PC-9 (cell line): ENCODE measurements at regions not wholly inside any gene's neighbourhood (a gene's known extent, or its start where the extent isn't known, plus 50 kb on each side); places are given as distances from the start of the nearest gene placed in this dataset.

Source experiments
- BruUV-seq: library from RNA; stranded (reverse); fragments of 400-500 nt; replicated peaks from 2 replicates; lab custom pipeline; 2021; lab: Mats Ljungman, UMichigan
- CTCF ChIA-PET: fragments of 300-600 bp; sonication (Branson Sonifier 250); formaldehyde crosslinking; loops from one replicate; lab custom pipeline; 2022; ENCODE audit warnings: antibody characterized with exemption; lab: Charles Lee
- POLR2A ChIA-PET: fragments of 300-600 bp; sonication (Branson Sonifier 250); formaldehyde crosslinking; loops from one replicate; lab custom pipeline; 2022; ENCODE audit warnings: antibody characterized with exemption; ENCODE audit not compliant: unreplicated experiment; lab: Charles Lee
- DNase-seq, 2 experiments: peaks; one replicate each; pipeline versions ENCODE4 v3.0.0 to v3.0.0-alpha.2; 2015 to 2022; ENCODE audit warnings: mixed read lengths in 1 of 2
- H2AFZ ChIP-seq: fragments of 200-600 bp; sonication (generic); 2 replicates; pipeline ENCODE4 v1.8.1; 2017; ENCODE audit warnings: antibody characterized with exemption
- H3F3A ChIP-seq: fragments of 200-600 bp; sonication (generic); 2 replicates; pipeline ENCODE4 v1.8.1; 2017; ENCODE audit warnings: antibody characterized with exemption, mild to moderate bottlenecking, low read depth; ENCODE audit not compliant: insufficient read depth
- H3K27ac ChIP-seq: fragments of 200-600 bp; sonication (generic); 2 replicates; pipeline ENCODE4 v1.6.1; 2016; ENCODE audit warnings: mixed run types
- H3K27me3 ChIP-seq: fragments of 200-600 bp; sonication (generic); 2 replicates; pipeline ENCODE4 v1.6.1; 2016; ENCODE audit warnings: low read depth, mixed run types; ENCODE audit not compliant: insufficient read depth
- H3K36me3 ChIP-seq: fragments of 200-600 bp; sonication (generic); 2 replicates; pipeline ENCODE4 v1.6.1; 2016; ENCODE audit warnings: low read depth, mixed run types
- H3K4me1 ChIP-seq: fragments of 200-600 bp; sonication (generic); replicated peaks from 2 replicates; pipeline ENCODE4 v1.6.1; 2016; ENCODE audit warnings: mixed run types; ENCODE audit not compliant: insufficient read depth
- H3K4me2 ChIP-seq: fragments of 200-600 bp; sonication (generic); 2 replicates; pipeline ENCODE4 v1.6.1; 2017; ENCODE audit warnings: mixed run types
- H3K4me3 ChIP-seq: fragments of 200-600 bp; sonication (generic); 2 replicates; pipeline ENCODE4 v1.6.1; 2016; ENCODE audit warnings: mixed run types
- H3K79me2 ChIP-seq: fragments of 200-600 bp; sonication (generic); 2 replicates; pipeline ENCODE4 v1.6.1; 2017; ENCODE audit warnings: low read depth, mixed run types
- H3K9me2 ChIP-seq: fragments of 200-600 bp; sonication (generic); 2 replicates; pipeline ENCODE4 v1.8.1; 2017; ENCODE audit warnings: mild to moderate bottlenecking; ENCODE audit not compliant: insufficient read depth
- H3K9me3 ChIP-seq: fragments of 200-600 bp; sonication (generic); 2 replicates; pipeline ENCODE4 v1.8.1; 2016; ENCODE audit warnings: low read depth; ENCODE audit not compliant: insufficient read depth
- H4K20me1 ChIP-seq: fragments of 200-600 bp; sonication (generic); 2 replicates; pipeline ENCODE4 v1.8.1; 2017; ENCODE audit not compliant: insufficient read depth
- CTCF ChIP-seq: fragments of 200-600 bp; sonication (generic); conservative IDR thresholded peaks from 2 replicates; pipeline ENCODE4 v1.6.1; 2017; ENCODE audit warnings: mixed run types, antibody characterized with exemption, mild to moderate bottlenecking, moderate library complexity
- EZH2 ChIP-seq: fragments of 200-600 bp; sonication (generic); IDR thresholded peaks from 2 replicates; pipeline ENCODE4 v1.8.0; 2017; ENCODE audit warnings: antibody characterized with exemption, low read depth
- intact Hi-C: fragments of 100-400 bp; cut with micrococcal nuclease; formaldehyde crosslinking; loops from one replicate; pipeline ENCODE4 v1.10.0; 2022; ENCODE audit not compliant: unreplicated experiment

- POLR2A ChIA-PET: no interaction called here
- H3K4me1 ChIP-seq: peaks cover 21% of the 10 kb centered on the region
- no peak overlapping the region for H2AFZ ChIP-seq
- no peak for DNase-seq
- CTCF ChIA-PET: no interaction called here
- peaks cover 13% of the 10 kb centered on the region for H3F3A ChIP-seq
- H3K79me2 ChIP-seq: no peaks in the 10 kb centered on the region
- no peaks in the 10 kb centered on the region for H3K9me2 ChIP-seq
- no peak overlapping the region for H3K4me2 ChIP-seq
- TF ChIP-seq EZH2 (no peak), CTCF (no peak)
- no peak overlapping the region for H3K4me3 ChIP-seq
- no peaks in the 10 kb centered on the region for H3K27me3 ChIP-seq
- peaks cover 10% of the 10 kb centered on the region; the same call in 1 of the 2 replicates for H3K9me3 ChIP-seq
- H4K20me1 ChIP-seq: no peaks in the 10 kb centered on the region
- intact Hi-C loops: no loop called here
- no TSS peak for BruUV-seq
- no peaks in the 10 kb centered on the region for H3K36me3 ChIP-seq
- H3K27ac ChIP-seq: no peak overlapping the region
Observed at GRCh38 chr2:18986046-18986445, 372.4 kb downstream of the OSR1 start.

- no peak overlapping the region for H2AFZ ChIP-seq
- H3K4me3 ChIP-seq: no peak overlapping the region
- H3K9me2 ChIP-seq: no peaks in the 10 kb centered on the region
- no peaks in the 10 kb centered on the region for H3K27me3 ChIP-seq
- ChIA-PET CTCF (no interaction called here), POLR2A (no interaction called here)
- H3K27ac ChIP-seq: no peak overlapping the region
- H3K79me2 ChIP-seq: no peaks in the 10 kb centered on the region
- H3F3A ChIP-seq: no peaks in the 10 kb centered on the region
- H3K36me3 ChIP-seq: no peaks in the 10 kb centered on the region
- TF ChIP-seq EZH2 (no peak), CTCF (no peak)
- H3K4me2 ChIP-seq: no peak overlapping the region
- 0 out of 2 replicates have a peak, but pooled peaks cover 6% of the 10 kb centered on the region for H3K9me3 ChIP-seq
- no TSS peak for BruUV-seq
- no peak for DNase-seq
- no peaks in the 10 kb centered on the region for H3K4me1 ChIP-seq
- intact Hi-C loops: no loop called here
- no peaks in the 10 kb centered on the region for H4K20me1 ChIP-seq
Observed at GRCh38 chr2:18980786-18981430, 377.5 kb downstream of the OSR1 start.

- no TSS peak for BruUV-seq
- Histone ChIP-seq H3K9me2 (no peaks in the 10 kb centered on the region), H3K79me2 (no peaks in the 10 kb centered on the region)
Observed at GRCh38 chr2:18980104-18980785, 378.2 kb downstream of the OSR1 start.

More at GRCh38 chr2:18980104-18980785, 378.2 kb downstream of the OSR1 start:
- Histone ChIP-seq H3K4me2 (no peak overlapping the region), H3K4me3 (no peak overlapping the region), H2AFZ (no peak overlapping the region), H3F3A (no peaks in the 10 kb centered on the region), H4K20me1 (no peaks in the 10 kb centered on the region), H3K4me1 (no peaks in the 10 kb centered on the region), H3K27me3 (no peaks in the 10 kb centered on the region), H3K27ac (no peak overlapping the region), H3K9me3 (0 out of 2 replicates have a peak, but pooled peaks cover 6% of the 10 kb centered on the region), H3K36me3 (no peaks in the 10 kb centered on the region)
- no peak for DNase-seq
- POLR2A ChIA-PET: no interaction called here
- TF ChIP-seq CTCF (no peak), EZH2 (no peak)
- intact Hi-C loops: no loop called here
- CTCF ChIA-PET: no interaction called here
